Neural cell (in vitro differentiated cells): ENCODE measurements at regions not wholly inside any gene's neighbourhood (a gene's known extent, or its start where the extent isn't known, plus 50 kb on each side); places are given as distances from the start of the nearest gene placed in this dataset.

Experiments
- CTCF ChIP-seq: fragments of 450-650 bp; IDR thresholded peaks from 2 replicates; pipeline ENCODE4 v1.5.1; 2014; ENCODE audit warnings: antibody characterized with exemption, mild to moderate bottlenecking, moderate library complexity; ENCODE audit not compliant: poor library complexity, severe bottlenecking
- POLR2AphosphoS5 ChIP-seq: IDR thresholded peaks from 2 replicates; pipeline ENCODE4 v1.6.1; 2012
- RAD21 ChIP-seq: fragments of 450-650 bp; conservative IDR thresholded peaks from 2 replicates; pipeline ENCODE4 v1.6.1; 2014; ENCODE audit warnings: antibody characterized with exemption, mild to moderate bottlenecking, moderate library complexity
- REST ChIP-seq: IDR thresholded peaks from 2 replicates; pipeline ENCODE4 v1.6.1; 2012; ENCODE audit warnings: borderline replicate concordance
- SMC3 ChIP-seq: fragments of 450-650 bp; conservative IDR thresholded peaks from 2 replicates; pipeline ENCODE4 v1.6.1; 2014; ENCODE audit warnings: antibody characterized with exemption, mild to moderate bottlenecking, moderate library complexity; ENCODE audit not compliant: poor library complexity
- TAF1 ChIP-seq: IDR thresholded peaks from 2 replicates; pipeline ENCODE4 v1.6.1; 2012; ENCODE audit warnings: low read depth

DNA sequence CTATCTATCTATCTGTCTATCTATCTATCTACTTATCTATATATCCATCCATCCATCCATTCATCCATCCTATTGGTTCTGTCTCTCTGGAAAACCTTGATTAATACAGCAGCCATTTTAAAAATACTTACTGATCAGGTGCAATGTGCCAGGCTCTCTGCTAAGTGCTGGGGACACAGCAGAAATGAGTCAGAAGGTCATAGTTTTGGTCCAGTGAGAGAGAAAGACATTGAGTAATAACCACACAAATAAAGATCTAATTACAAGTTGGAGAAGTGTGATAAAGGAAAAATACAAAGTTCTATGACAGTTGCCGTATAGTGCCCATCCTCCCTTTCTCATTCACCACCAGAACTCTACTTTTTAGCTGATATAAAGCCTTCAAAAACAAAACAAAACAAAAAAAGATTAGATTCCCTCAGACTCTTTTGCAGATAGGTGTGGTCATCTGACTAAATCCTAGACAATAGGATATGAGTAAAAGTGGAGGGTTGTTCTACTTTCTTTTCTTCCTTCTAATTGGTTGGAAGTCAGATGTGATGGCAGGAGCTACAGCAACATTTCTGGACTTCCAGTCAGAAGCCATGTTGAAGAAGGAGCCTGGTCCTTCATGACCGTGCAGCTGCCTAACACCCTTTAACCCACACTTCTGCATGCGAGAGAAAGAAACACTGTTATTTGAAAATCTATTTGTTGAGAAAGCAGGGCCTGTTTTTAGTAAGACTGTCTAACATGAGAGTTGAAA lies 72.0 kb upstream of the TOX3 start:
- no peak for TF ChIP-seq POLR2AphosphoS5
- TF ChIP-seq CTCF: no peak
- TF ChIP-seq REST: no peak
- no peak for TF ChIP-seq RAD21
- TF ChIP-seq TAF1: no peak
- TF ChIP-seq SMC3: no peak
